OCI-LY7 (cell line): ENCODE measurements at regions not wholly inside any gene's neighbourhood (a gene's known extent, or its start where the extent isn't known, plus 50 kb on each side); places are given as distances from the start of the nearest gene placed in this dataset.

Experiments
- BruUV-seq: library from RNA; stranded (reverse); fragments of 400-500 nt; replicated peaks from 2 replicates; lab custom pipeline; 2021; lab: Mats Ljungman, UMichigan
- CTCF ChIA-PET: fragments of 300-600 bp; sonication (Branson Sonifier 250); formaldehyde crosslinking; loops from one replicate; lab custom pipeline; 2022; ENCODE audit warnings: antibody characterized with exemption; ENCODE audit not compliant: unreplicated experiment; lab: Charles Lee
- POLR2A ChIA-PET: fragments of 300-600 bp; sonication (Branson Sonifier 250); formaldehyde crosslinking; loops from one replicate; lab custom pipeline; 2022; ENCODE audit warnings: antibody characterized with exemption; lab: Charles Lee
- DNase-seq: peaks from one replicate; pipeline ENCODE4 v3.0.0-alpha.2; 2015; ENCODE audit warnings: low spot score
- H2AFZ ChIP-seq: fragments of 200-600 bp; sonication (generic), shearing (Covaris generic); 2 replicates; pipeline ENCODE4 v1.6.1; 2014; ENCODE audit warnings: mild to moderate bottlenecking, antibody characterized with exemption, low read length, moderate library complexity
- H3K27ac ChIP-seq: fragments of 200-600 bp; sonication (generic); 2 replicates; pipeline ENCODE4 v1.5.1; 2014; ENCODE audit warnings: mixed run types, low read depth, mild to moderate bottlenecking, moderate library complexity, low read length, inconsistent platforms; ENCODE audit not compliant: poor library complexity, severe bottlenecking
- H3K36me3 ChIP-seq: fragments of 200-600 bp; sonication (generic); 2 replicates; pipeline ENCODE4 v1.6.1; 2014; ENCODE audit warnings: mild to moderate bottlenecking, antibody characterized with exemption, low read length, moderate library complexity, mixed read lengths; ENCODE audit not compliant: insufficient read depth
- H3K4me1 ChIP-seq: fragments of 200-600 bp; sonication (generic); 2 replicates; pipeline ENCODE4 v1.5.1; 2014; ENCODE audit warnings: mild to moderate bottlenecking, low read length; ENCODE audit not compliant: insufficient read depth, poor library complexity, severe bottlenecking
- H3K4me2 ChIP-seq: fragments of 200-600 bp; sonication (generic); 2 replicates; pipeline ENCODE4 v1.6.1; 2014; ENCODE audit warnings: mild to moderate bottlenecking, low read length
- H3K4me3 ChIP-seq: fragments of 200-600 bp; sonication (generic); 2 replicates; pipeline ENCODE4 v1.5.1; 2014; ENCODE audit warnings: mild to moderate bottlenecking, low read depth, low read length; ENCODE audit not compliant: poor library complexity, severe bottlenecking
- H3K79me2 ChIP-seq: fragments of 200-600 bp; sonication (generic); 2 replicates; pipeline ENCODE4 v1.6.1; 2016; ENCODE audit warnings: low read depth, mild to moderate bottlenecking, low read length, moderate library complexity, mixed read lengths; ENCODE audit not compliant: insufficient read depth
- H3K9me2 ChIP-seq: fragments of 200-600 bp; sonication (generic); 2 replicates; pipeline ENCODE4 v1.6.1; 2016; ENCODE audit warnings: mild to moderate bottlenecking, low read length, mixed read lengths; ENCODE audit not compliant: insufficient read depth
- H3K9me3 ChIP-seq: fragments of 200-600 bp; sonication (generic); 2 replicates; pipeline ENCODE4 v1.6.1; 2014; ENCODE audit warnings: mild to moderate bottlenecking, mixed run types, low read length, mixed read lengths
- H4K20me1 ChIP-seq: fragments of 200-600 bp; sonication (generic); 2 replicates; pipeline ENCODE4 v1.6.1; 2014; ENCODE audit warnings: mild to moderate bottlenecking, antibody characterized with exemption, low read length, moderate library complexity, mixed read lengths; ENCODE audit not compliant: insufficient read depth
- CTCF ChIP-seq: fragments of 200-600 bp; sonication (generic); conservative IDR thresholded peaks from 2 replicates; pipeline ENCODE4 v1.5.1; 2014; ENCODE audit warnings: mild to moderate bottlenecking, antibody characterized with exemption, low read length, moderate library complexity, mixed read lengths
- EZH2phosphoT487 ChIP-seq: fragments of 200-600 bp; sonication (generic); IDR thresholded peaks from 2 replicates; pipeline ENCODE4 v1.6.1; 2018; ENCODE audit warnings: low read depth, borderline replicate concordance, mild to moderate bottlenecking, mixed run types, antibody characterized with exemption, low read length, moderate library complexity, mixed read lengths
- intact Hi-C: fragments of 100-400 bp; cut with micrococcal nuclease; formaldehyde crosslinking; loops from one replicate; pipeline ENCODE4 v1.10.0; 2022; ENCODE audit not compliant: unreplicated experiment

- Histone ChIP-seq H3K36me3 (no peaks in the 10 kb centered on the region), H2AFZ (no peak overlapping the region), H4K20me1 (no peaks in the 10 kb centered on the region), H3K79me2 (no peaks in the 10 kb centered on the region), H3K4me3 (no peak overlapping the region), H3K4me2 (no peak overlapping the region), H3K9me3 (no peaks in the 10 kb centered on the region), H3K27ac (no peak overlapping the region), H3K9me2 (no peaks in the 10 kb centered on the region), H3K4me1 (no peaks in the 10 kb centered on the region)
- BruUV-seq: no TSS peak
- DNase-seq: no peak
- intact Hi-C loops: no loop called here
- ChIA-PET CTCF (no interaction called here), POLR2A (no interaction called here)
- TF ChIP-seq CTCF (no peak), EZH2phosphoT487 (no peak)
Measured at GRCh38 chr13:22173610-22174009, 502.7 kb downstream of the FGF9 start.

- Histone ChIP-seq H3K36me3 (no peaks in the 10 kb centered on the region), H2AFZ (no peak overlapping the region), H3K9me2 (no peaks in the 10 kb centered on the region), H3K27ac (no peak overlapping the region), H3K4me2 (no peak overlapping the region), H3K4me1 (no peaks in the 10 kb centered on the region), H3K9me3 (no peaks in the 10 kb centered on the region), H4K20me1 (no peaks in the 10 kb centered on the region), H3K79me2 (no peaks in the 10 kb centered on the region), H3K4me3 (no peak overlapping the region)
- intact Hi-C loops: no loop called here
- no TSS peak for BruUV-seq
- ChIA-PET POLR2A (no interaction called here), CTCF (no interaction called here)
- no peak for DNase-seq
- TF ChIP-seq CTCF (no peak), EZH2phosphoT487 (no peak)
Measured at GRCh38 chr13:22175241-22175640, 504.4 kb downstream of the FGF9 start.

- H3K27ac ChIP-seq: no peak overlapping the region
- H3K4me3 ChIP-seq: no peak overlapping the region
- no peaks in the 10 kb centered on the region for H3K9me3 ChIP-seq
- POLR2A ChIA-PET: no interaction called here
- no peak for DNase-seq
- H2AFZ ChIP-seq: no peak overlapping the region
- H3K4me1 ChIP-seq: no peaks in the 10 kb centered on the region
- H3K36me3 ChIP-seq: no peaks in the 10 kb centered on the region
- H3K4me2 ChIP-seq: no peak overlapping the region
- H3K9me2 ChIP-seq: no peaks in the 10 kb centered on the region
- no peak for TF ChIP-seq EZH2phosphoT487
- TF ChIP-seq CTCF: no peak
- intact Hi-C loops: no loop called here
- H4K20me1 ChIP-seq: no peaks in the 10 kb centered on the region
- CTCF ChIA-PET: no interaction called here
- BruUV-seq: no TSS peak
- no peaks in the 10 kb centered on the region for H3K79me2 ChIP-seq
Measured at GRCh38 chr13:22175815-22176214, 504.9 kb downstream of the FGF9 start.
